Keratinocyte (primary cell): ENCODE measurements at regions not wholly inside any gene's neighbourhood (a gene's known extent, or its start where the extent isn't known, plus 50 kb on each side); places are given as distances from the start of the nearest gene placed in this dataset.

ENCODE experiments used
- DNase-seq: peaks from one replicate; pipeline ENCODE4 v3.0.0-alpha.2; 2011; ENCODE audit warnings: low read depth, missing footprints, low spot score
- FAIRE-seq: peaks from 2 replicates; lab custom pipeline; 2011; peaks lifted over from hg19 to GRCh38; lab: Jason Lieb, UNC
- H2AFZ ChIP-seq: 2 replicates; pipeline ENCODE4 v1.6.0; 2012; ENCODE audit warnings: low read length, control low read depth, inconsistent platforms; ENCODE audit not compliant: control insufficient read depth
- H3K27ac ChIP-seq: 2 replicates; pipeline ENCODE4 v1.5.1; 2011; ENCODE audit warnings: low read length; ENCODE audit not compliant: control insufficient read depth, insufficient read depth
- H3K27me3 ChIP-seq: 3 replicates; pipeline ENCODE4 v1.6.0; 2011; ENCODE audit warnings: low read length; ENCODE audit not compliant: control insufficient read depth, insufficient read depth; ENCODE audit errors: extremely low read depth
- H3K36me3 ChIP-seq, 2 experiments: 2 replicates in 1 of 2; 3 replicates in 1 of 2; pipeline ENCODE4 v1.5.1; 2011; ENCODE audit warnings: low read length in 2 of 2, mild to moderate bottlenecking in 1 of 2; ENCODE audit not compliant: control insufficient read depth in 2 of 2, insufficient read depth in 2 of 2; ENCODE audit errors: extremely low read depth in 1 of 2
- H3K4me1 ChIP-seq: 3 replicates; pipeline ENCODE4 v1.5.1; 2011; ENCODE audit warnings: low read length; ENCODE audit not compliant: control insufficient read depth, insufficient read depth; ENCODE audit errors: extremely low read depth
- H3K4me2 ChIP-seq: 3 replicates; pipeline ENCODE4 v1.6.0; 2011; ENCODE audit warnings: low read depth, low read length; ENCODE audit not compliant: control insufficient read depth, insufficient read depth; ENCODE audit errors: extremely low read depth
- H3K4me3 ChIP-seq, 3 experiments: fragments of 200-600 bp in 1 of 3; sonication (generic) in 1 of 3; 2 replicates in 2 of 3; 3 replicates in 1 of 3; pipeline ENCODE4 v1.5.1; 2011 to 2016; ENCODE audit warnings: low read length in 3 of 3, mild to moderate bottlenecking in 3 of 3, control low read depth in 2 of 3, inconsistent platforms in 1 of 3, low read depth in 1 of 3, mixed read lengths in 1 of 3, mixed run types in 1 of 3, moderate library complexity in 1 of 3; ENCODE audit not compliant: control insufficient read depth in 2 of 3, insufficient read depth in 2 of 3; ENCODE audit errors: extremely low read depth in 1 of 3
- H3K79me2 ChIP-seq: 2 replicates; pipeline ENCODE4 v1.6.0; 2012; ENCODE audit warnings: low read length; ENCODE audit not compliant: control insufficient read depth, insufficient read depth
- H3K9ac ChIP-seq: 3 replicates; pipeline ENCODE4 v1.6.0; 2011; ENCODE audit warnings: low read length; ENCODE audit not compliant: control insufficient read depth, insufficient read depth; ENCODE audit errors: extremely low read depth
- H3K9me1 ChIP-seq: 3 replicates; pipeline ENCODE4 v1.6.0; 2011; ENCODE audit warnings: low read length; ENCODE audit not compliant: control insufficient read depth, insufficient read depth; ENCODE audit errors: extremely low read depth
- H3K9me3 ChIP-seq: 2 replicates; pipeline ENCODE4 v1.5.1; 2012; ENCODE audit warnings: low read depth, low read length; ENCODE audit not compliant: control insufficient read depth
- H4K20me1 ChIP-seq: 3 replicates; pipeline ENCODE4 v1.6.0; 2011; ENCODE audit warnings: low read length; ENCODE audit not compliant: control insufficient read depth, insufficient read depth; ENCODE audit errors: extremely low read depth
- CTCF ChIP-seq, 3 experiments: IDR thresholded peaks in 1 of 3; conservative IDR thresholded peaks in 1 of 3; optimal IDR thresholded peaks in 1 of 3; 2 replicates in 2 of 3; 3 replicates in 1 of 3; pipeline versions ENCODE3 to v1.5.1; 2011; ENCODE audit warnings: low read length in 3 of 3, mild to moderate bottlenecking in 3 of 3, moderate library complexity in 2 of 3, control low read depth in 1 of 3, inconsistent platforms in 1 of 3; ENCODE audit not compliant: insufficient read depth in 2 of 3; ENCODE audit errors: extremely low read depth in 1 of 3
- EZH2 ChIP-seq: IDR thresholded peaks from one replicate; pipeline ENCODE4 v1.6.1; 2012; ENCODE audit warnings: inconsistent platforms, mild to moderate bottlenecking, low read length, moderate library complexity
- dilution Hi-C: fragments of 300-500 bp; cut with MboI; formaldehyde crosslinking; loops from one replicate; pipeline ENCODE4 v1.7.0; 2020; ENCODE audit warnings: low sequenced_read_pairs; ENCODE audit not compliant: extremely low pct_ligation_motif_present

- H3K79me2 ChIP-seq: no peaks in the 10 kb centered on the region
- H2AFZ ChIP-seq: no peak overlapping the region
- TF ChIP-seq EZH2: no peak
- no peak overlapping the region for H3K4me3 ChIP-seq
- no peak for DNase-seq
- H3K27me3 ChIP-seq: no peaks in the 10 kb centered on the region
- peak overlapping the region; percentile 26 for H3K27ac ChIP-seq
- no peak overlapping the region for H3K9ac ChIP-seq
- H4K20me1 ChIP-seq: no peaks in the 10 kb centered on the region
- peaks cover 9% of the 10 kb centered on the region for H3K4me1 ChIP-seq
- H3K9me3 ChIP-seq: no peaks in the 10 kb centered on the region
- dilution Hi-C loops: no loop called here
- no peak overlapping the region for H3K4me2 ChIP-seq
- no peaks in the 10 kb centered on the region for H3K9me1 ChIP-seq
- no peaks in the 10 kb centered on the region for H3K36me3 ChIP-seq
- FAIRE-seq: peak; percentile 85
Measured at GRCh38 chr1:209505044-209505443, 78.5 kb upstream of the CAMK1G start.

- Histone ChIP-seq H3K4me2 (no peak overlapping the region), H3K27me3 (no peaks in the 10 kb centered on the region), H3K79me2 (no peaks in the 10 kb centered on the region), H4K20me1 (no peaks in the 10 kb centered on the region), H3K27ac (no peak overlapping the region), H3K36me3 (no peaks in the 10 kb centered on the region), H3K9ac (no peak overlapping the region), H3K4me3 (no peak overlapping the region), H3K4me1 (peaks cover 11% of the 10 kb centered on the region), H3K9me1 (no peaks in the 10 kb centered on the region), H2AFZ (no peak overlapping the region), H3K9me3 (no peaks in the 10 kb centered on the region)
- FAIRE-seq (no peak), DNase-seq (no peak)
- dilution Hi-C loops: no loop called here
- TF ChIP-seq CTCF (optimal IDR thresholded peaks at IDR 0.05 in 1 of 3, IDR thresholded peaks at IDR 0.05 in 1 of 3, conservative IDR thresholded peaks at IDR 0.05 in 1 of 3; ENCODE audit: extremely low read depth in 1 of 3, insufficient read depth in 2 of 3, low read length in 3 of 3) (no peak), EZH2 (no peak)
Measured at GRCh38 chr1:209506101-209506500, 77.4 kb upstream of the CAMK1G start.

GRCh38 chr1:209509039-209509438 is 74.5 kb upstream of the CAMK1G start:
- FAIRE-seq (no peak), DNase-seq (no peak)
- H3K4me3 ChIP-seq: no peak overlapping the region
- H4K20me1 ChIP-seq: no peaks in the 10 kb centered on the region
- H3K9ac ChIP-seq: no peak overlapping the region
- peaks cover 13% of the 10 kb centered on the region for H3K4me1 ChIP-seq
- H3K79me2 ChIP-seq: no peaks in the 10 kb centered on the region
- peaks cover 1% of the 10 kb centered on the region for H3K27me3 ChIP-seq
- H3K4me2 ChIP-seq: no peak overlapping the region
- no peaks in the 10 kb centered on the region for H3K36me3 ChIP-seq
- H3K9me1 ChIP-seq: no peaks in the 10 kb centered on the region
- no peak overlapping the region for H2AFZ ChIP-seq
- no peaks in the 10 kb centered on the region for H3K9me3 ChIP-seq
- TF ChIP-seq CTCF (optimal IDR thresholded peaks at IDR 0.05 in 1 of 3, IDR thresholded peaks at IDR 0.05 in 1 of 3, conservative IDR thresholded peaks at IDR 0.05 in 1 of 3; ENCODE audit: extremely low read depth in 1 of 3, insufficient read depth in 2 of 3, low read length in 3 of 3) (no peak), EZH2 (no peak)
- dilution Hi-C loops: no loop called here
- no peak overlapping the region for H3K27ac ChIP-seq
